ENCODE measurements at regions not wholly inside any gene's neighbourhood (a gene's known extent, or its start where the extent isn't known, plus 50 kb on each side); places are given as distances from the start of the nearest gene placed in this dataset.
A peak's percentile ranks its signal among the peaks of the same experiment; 100 is the strongest.
"Not testable (repeated sequence)": the region's sequence is repeated elsewhere in the genome, so short reads cannot be mapped to it uniquely, and the experiment has no call there.

DNA sequence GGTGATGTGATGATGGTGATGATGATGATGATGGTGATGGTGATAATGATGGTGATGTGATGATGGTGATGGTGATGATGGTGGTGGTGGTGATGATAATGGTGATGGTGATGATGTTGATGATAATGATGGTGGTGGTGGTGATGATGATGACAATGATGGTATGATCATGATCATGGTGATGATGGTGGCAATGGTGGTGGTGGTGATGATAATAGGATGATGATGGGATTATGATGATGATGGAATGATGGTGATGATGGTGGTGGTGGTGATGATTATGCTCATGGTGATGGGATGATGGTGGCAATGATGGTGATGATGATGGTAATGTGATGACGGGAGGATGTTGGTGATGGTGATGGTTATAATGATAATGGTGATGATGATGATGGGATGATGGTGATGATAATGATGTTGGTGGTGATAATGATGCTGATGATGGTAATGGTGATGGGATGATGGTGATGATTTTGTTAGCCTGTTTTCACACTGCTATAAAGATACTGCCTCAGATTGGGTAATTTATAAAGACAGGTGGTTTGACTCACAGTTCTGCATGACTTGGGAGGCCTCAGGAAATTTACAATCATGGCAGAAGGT, 314.8 kb upstream of the SFSWAP start:
- DNase-seq: no peak

GRCh38 chr12:131397493-131398181, 313.3 kb upstream of the SFSWAP start:
- DNase-seq: no peak

DNA sequence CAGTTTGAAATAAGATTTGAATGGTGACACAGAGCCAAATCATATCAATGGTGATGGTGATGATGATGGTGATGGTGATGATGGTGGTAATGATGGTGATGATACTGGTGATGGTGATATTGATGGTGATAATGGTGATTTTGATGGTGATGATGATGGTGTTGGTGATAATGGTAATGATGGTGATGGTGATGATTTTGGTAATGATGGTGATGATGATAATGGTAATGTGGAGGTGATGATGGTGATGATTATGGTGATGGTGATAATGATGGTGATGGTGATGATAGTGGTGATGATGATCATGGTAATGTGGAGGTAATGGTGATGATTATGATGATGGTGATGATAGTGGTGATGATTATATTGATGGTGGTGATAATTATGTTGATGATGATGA, 311.9 kb upstream of the SFSWAP start:
- DNase-seq: no peak

DNA sequence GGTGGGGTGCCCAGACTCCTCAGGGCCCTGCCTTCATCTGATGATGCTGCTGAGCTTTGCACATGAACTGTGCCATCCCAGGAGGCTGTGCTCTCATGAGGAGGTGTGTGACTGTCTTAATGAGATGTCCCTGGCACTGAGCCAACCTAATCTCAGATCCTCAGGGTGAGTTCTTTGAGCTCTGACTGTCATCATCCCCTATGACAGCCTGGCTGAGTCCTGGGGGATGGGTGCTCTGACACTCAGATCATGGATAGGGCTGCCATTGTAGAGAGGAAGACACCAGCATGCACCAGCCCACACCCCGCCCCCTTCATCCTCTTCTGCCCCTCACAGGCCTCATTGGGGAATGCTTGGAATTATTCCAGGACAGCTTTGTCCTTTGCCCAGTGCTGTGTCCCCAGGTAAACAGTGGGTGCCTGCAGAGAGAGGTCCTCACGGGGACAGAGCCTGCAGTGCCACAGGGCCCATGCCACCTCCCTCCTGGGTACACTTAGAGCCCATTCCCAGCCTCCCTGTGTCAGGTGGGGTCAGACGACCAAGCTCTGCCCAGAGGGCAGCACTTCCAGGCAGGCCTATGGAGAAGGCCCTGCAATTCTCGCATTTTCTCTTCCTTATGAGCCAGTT, 310.1 kb upstream of the SFSWAP start:
- not testable (repeated sequence) for DNase-seq

DNA sequence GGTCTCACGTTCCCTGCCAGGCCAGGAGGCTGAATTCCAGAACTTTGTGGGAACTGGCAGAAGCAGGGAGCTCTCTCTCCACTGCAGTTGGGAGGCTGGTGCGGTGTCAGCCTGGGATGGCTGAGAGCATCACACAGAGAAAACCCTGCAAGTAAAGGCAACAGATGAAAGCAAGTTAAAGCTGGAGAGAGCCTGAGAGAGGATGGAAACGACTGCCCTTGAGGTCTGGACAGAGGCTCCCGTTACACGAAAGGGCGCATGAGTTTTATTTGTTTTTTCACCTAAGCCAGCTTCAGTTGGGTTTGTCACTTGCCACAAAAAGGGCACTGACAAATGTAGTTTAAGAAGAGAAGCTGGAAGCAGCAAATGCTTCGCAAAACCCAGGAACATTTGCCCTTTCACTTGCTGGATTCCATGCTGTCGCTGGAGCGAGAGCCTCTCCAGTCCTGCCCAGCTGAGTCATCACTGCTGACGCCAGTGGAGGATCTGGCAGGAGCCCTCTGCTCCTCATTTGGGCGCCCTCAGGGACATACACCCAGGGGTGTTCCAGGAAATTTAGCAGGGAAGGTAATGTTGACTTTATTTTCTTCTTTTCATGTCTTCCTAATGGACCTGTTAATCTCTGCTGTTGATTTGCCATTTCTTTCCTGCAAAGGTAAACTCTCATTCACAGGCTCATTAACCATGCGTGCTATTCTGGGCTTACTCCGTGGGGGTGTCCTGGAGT, 308.8 kb upstream of the SFSWAP start:
- DNase-seq: peak in 1 of 14 donors; percentile 28

DNA sequence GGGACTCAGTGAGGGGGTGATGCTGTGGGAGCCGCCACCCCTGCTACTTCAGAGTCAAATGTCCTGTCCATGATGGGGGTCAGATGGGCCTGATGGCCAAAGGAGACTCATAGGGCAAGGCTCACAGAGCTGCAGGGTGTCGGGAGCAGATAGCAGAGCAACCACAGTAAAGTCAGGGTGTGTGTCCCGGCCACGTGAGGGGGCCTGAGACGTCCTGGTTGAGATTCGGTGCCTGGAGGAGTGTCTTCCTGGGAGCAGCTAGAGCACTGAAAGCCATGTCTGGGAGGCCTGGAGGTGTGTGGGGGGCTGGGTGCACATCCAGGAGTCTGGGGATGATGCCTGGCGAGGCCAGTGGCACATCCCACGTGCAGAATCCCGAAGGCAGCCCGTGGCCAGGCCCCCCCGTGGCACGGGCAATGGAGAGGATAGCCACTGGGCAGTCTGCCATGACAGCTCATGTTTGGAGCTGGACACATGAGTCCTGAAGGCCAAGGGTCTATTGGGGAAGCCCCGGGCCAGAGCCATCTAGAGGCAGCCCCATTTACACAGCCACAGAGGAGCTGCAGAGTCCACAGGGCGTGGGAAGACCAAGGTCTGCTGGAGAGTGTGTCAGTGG, 308.0 kb upstream of the SFSWAP start:
- DNase-seq: no peak

DNA sequence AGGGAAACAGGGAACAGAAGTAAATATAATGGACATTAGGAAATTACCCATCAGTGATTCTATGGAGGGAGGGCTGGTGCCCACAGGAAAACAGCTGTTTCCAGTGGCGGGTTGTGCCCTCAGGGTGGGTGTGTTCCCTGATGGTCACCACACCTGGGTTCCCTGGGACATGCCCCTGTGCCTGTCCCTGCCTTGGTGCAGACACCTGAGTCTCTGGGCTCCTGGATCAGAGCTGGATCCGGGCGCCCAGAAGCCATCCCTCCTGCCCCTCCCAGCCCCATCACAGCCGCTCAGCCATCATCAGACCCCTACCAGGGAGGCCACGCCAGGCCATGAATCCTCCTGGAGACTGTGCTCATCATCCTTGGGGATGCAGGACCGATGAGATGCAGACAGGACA, 307.2 kb upstream of the SFSWAP start:
- DNase-seq: no peak

DNA sequence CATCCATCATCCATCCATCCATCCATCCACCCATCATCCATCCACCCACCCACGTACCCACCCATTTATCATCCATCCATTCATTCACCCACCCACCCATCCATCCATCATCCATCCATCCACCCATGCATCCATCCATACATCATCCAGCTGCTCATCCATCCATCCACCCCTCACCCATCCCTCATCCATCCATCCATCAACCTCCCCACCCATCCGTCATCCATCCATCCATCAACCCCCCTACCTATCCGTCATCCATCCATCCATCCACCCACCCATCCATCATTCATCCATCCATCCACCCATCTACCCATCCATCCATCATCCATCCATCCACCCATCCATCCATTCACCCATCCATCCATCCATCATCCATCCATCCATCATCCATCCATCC, 306.2 kb upstream of the SFSWAP start:
- no peak for DNase-seq

DNA sequence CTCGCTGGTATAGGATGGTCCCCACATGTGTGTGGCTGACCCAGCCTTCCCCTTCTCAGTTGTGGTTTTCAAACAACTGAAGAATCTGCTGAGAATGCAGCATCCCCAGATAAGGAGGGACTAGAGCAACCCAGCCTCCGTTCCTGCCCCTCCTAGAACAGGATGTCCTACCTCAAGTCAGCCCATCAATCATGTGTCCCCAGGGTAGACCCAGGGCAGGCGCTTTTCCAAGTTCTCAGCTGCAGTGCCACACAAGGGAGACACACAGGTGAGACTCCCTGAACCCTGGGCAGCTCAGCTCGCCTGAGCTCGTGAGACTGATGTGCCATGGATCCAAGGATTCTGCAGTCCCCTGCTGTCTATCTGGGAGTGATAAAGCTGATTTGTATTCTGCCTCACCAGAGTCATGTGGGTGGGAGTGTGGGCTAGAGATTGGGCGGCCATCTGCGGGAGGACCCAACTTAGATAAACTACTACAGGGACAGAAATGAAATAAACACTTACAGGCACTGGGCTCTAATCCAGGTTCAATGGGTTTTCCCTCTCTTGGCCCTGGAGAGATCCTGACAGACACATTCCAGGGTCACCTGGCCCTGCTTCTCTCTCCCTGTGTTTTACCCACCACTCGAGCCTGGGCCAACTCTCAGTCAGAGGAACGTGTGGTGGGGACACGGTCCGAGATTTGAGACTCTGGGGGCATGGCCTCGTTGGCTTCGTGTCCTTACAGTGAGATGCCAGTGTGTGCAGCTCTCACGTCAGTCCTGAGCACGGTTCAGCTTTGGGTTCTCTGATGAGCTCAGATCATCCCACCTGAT, 303.5 kb upstream of the SFSWAP start:
- no peak for DNase-seq

DNA sequence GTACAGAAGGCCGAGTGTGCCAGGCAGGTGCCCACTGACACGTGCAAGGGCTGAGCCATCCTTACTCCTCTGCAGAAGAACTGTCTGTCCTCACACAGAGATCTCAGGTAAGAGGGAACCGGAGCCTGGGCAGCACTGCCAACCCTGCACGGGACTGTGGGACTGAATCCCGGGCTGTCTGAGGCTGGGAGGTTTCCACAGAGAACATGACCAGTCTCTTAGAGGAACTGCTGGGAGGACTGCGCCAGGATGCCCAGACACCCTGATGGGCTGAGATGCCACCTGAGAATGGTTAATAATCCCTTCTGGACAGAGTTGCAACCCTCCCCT, 302.9 kb upstream of the SFSWAP start:
- no peak for DNase-seq

GRCh38 chr12:131408484-131408883, 302.4 kb upstream of the SFSWAP start:
- DNase-seq: no peak

DNA sequence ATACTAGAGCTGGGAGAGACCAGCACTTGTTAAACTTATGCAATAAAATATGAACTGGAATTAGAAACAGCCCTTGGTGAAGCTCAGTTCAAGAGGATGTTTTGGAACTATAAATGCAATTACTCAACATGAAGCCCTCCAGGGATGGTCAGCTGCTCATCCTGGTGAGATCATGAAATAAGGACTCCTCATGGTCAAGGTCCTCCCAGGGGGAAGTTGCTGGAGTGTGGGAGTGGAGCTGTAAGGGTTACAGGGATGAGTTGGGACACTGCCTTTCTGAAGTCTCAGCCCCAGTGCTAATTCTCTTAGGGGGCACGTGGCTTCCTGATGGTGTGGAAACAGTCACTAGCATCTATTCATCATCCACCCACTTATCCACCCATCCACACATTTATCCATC, 301.7 kb upstream of the SFSWAP start:
- DNase-seq: no peak

DNA sequence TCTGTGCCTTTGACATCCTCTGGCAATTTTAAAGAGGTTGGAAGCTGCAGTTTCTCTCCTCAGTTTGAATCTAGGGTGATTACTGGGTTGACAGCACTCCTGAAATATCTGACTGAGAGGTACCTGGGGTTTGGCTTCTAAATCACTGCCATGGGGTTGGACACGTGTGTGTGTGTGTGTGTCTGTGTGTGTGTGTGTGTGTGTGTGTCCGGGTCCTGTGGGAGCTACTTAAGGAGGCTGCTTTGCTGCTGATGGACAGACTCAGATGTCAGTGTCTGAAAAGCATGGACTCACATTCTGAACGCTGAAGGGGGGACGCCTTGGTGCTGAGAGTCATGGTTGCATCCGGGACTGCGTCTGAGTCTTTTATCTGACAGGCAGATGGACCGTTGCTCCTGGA, 299.1 kb upstream of the SFSWAP start:
- not testable (repeated sequence) for DNase-seq

- DNase-seq: no peak
Observed at GRCh38 chr12:131413006-131413405, 297.9 kb upstream of the SFSWAP start.

- DNase-seq: no peak
Observed at GRCh38 chr12:131413471-131413870, 297.4 kb upstream of the SFSWAP start.

DNA sequence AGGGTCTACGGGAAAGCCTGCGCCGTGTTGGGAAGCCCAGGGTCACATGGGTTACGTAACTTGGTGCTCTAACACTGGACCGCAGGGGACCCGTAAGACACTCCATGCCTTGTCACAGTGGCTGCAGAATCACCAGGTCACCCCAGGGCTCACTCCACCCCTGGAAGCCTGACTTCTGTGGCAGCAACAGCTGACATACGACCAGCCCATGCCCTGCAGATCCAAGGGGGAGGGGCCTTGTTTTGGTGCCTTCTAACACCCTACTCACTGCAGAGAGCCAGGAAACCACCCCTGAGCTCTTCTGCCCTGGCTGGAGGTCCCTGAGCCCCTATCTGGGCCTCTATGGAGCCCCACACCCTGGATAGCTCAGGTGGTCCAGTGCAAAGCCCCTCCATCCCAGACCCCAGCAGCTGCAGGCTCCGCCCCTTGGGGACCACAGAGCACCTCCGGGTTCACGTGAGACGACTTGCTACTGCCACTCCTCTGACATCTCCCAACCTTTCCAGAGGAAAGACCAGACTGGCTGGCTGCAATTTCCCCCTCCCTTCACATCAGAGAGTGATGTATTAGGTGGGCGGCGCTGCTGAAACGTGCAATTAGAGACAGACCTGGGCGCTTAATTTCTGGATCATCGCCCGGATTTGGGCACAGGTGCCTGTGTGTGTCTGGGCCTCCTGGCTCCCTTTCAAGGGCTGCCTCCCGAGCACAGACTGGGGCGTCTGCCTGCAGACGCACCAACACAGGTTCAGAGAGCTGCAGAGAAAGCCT, 296.6 kb upstream of the SFSWAP start:
- DNase-seq: not testable (repeated sequence)

DNA sequence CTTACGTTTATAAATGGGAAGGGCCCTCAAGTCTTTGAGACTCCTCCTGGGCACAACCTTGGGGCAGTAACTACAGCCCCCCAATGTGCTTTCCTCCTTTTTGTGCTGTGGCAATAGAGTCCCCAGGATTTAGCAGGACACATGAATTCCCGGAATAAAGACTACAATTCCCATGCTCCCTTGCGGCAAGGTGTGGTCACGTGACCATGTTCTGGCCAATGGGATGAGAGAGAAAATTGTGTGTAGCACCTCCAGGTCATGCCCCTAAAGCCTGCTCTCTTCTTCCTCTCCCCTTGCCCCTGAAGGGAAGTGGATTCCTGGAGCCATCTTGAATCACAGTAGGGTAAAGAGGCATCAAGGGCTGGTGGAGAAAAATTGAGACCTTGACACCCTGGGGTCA, 295.1 kb upstream of the SFSWAP start:
- DNase-seq: no peak

DNA sequence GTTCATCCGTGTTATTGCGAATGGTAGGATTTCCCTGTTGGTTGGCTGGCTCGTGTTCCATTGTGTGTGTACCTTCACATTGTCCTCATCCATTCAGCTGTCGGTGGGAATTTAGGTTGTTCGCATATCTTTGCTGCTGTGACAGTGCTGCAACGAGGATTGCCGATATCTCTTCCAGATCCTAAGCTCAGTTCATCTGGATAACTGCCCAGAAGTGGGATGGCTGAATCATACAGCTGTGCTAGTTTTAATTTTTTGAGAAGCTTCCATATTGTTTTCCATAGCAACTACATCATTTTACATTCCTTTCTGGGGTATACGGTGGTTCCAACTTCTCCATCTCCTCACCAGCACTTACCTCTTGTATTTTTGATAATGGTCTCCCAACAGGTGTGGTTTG, 292.8 kb upstream of the SFSWAP start:
- no peak for DNase-seq

GRCh38 chr12:131418884-131419283, 292.0 kb upstream of the SFSWAP start:
- DNase-seq: no peak

- DNase-seq: no peak
Observed at GRCh38 chr12:131420867-131421447, 289.9 kb upstream of the SFSWAP start.

Measured in C1 segment of cervical spinal cord (tissue), 14 donors.